HG03432 (cell line): ENCODE measurements at regions not wholly inside any gene's neighbourhood (a gene's known extent, or its start where the extent isn't known, plus 50 kb on each side); places are given as distances from the start of the nearest gene placed in this dataset.
"Not testable (repeated sequence)": the region's sequence is repeated elsewhere in the genome, so short reads cannot be mapped to it uniquely, and the experiment has no call there.

ENCODE experiments used
- ATAC-seq: cut with Tn5 transposase; IDR thresholded peaks from one replicate; pipeline ENCODE4 v1.9.1; 2021; ENCODE audit warnings: mild to moderate bottlenecking, moderate library complexity; ENCODE audit not compliant: unreplicated experiment

GRCh38 chr12:34402228-34402898 lies 380.1 kb downstream of the ALG10 start:
- ATAC-seq: no peak

- no peak for ATAC-seq
Observed at GRCh38 chr12:34402899-34403705, 380.8 kb downstream of the ALG10 start.

- ATAC-seq: no peak
Observed at GRCh38 chr12:34403706-34404376, 381.5 kb downstream of the ALG10 start.

- no peak for ATAC-seq
Observed at GRCh38 chr12:34404377-34405285, 382.3 kb downstream of the ALG10 start.

- no peak for ATAC-seq
Observed at GRCh38 chr12:34405286-34406227, 383.3 kb downstream of the ALG10 start.

GRCh38 chr12:34406228-34406995 lies 384.1 kb downstream of the ALG10 start:
- no peak for ATAC-seq

GRCh38 chr12:34406996-34407300 lies 384.7 kb downstream of the ALG10 start:
- ATAC-seq: no peak

GRCh38 chr12:34407813-34408212 lies 385.5 kb downstream of the ALG10 start:
- ATAC-seq: no peak

GRCh38 chr12:34431509-34431908 lies 409.2 kb downstream of the ALG10 start:
- ATAC-seq: not testable (repeated sequence)
